Caki2 (cell line): ENCODE measurements at regions not wholly inside any gene's neighbourhood (a gene's known extent, or its start where the extent isn't known, plus 50 kb on each side); places are given as distances from the start of the nearest gene placed in this dataset.
"Not testable (repeated sequence)": the region's sequence is repeated elsewhere in the genome, so short reads cannot be mapped to it uniquely, and the experiment has no call there.

Experiments
- DNase-seq: peaks from one replicate; pipeline ENCODE4 v3.0.0-alpha.2; 2015; ENCODE audit warnings: low read depth
- in situ Hi-C: cut with HindIII; loops from 2 replicates; pipeline ENCODE4 v1.10.0; 2016; ENCODE audit warnings: low sequenced_read_pairs, low pct_unique_long_range_greater_than_20kb, mixed read lengths

- no peak for DNase-seq
- in situ Hi-C loops, result no loop called here
Measured at GRCh38 chr9:111744363-111744762, 50.4 kb downstream of the SHOC1 start.

GRCh38 chr9:111743275-111743674 is 51.5 kb downstream of the SHOC1 start:
- peak; percentile 26 for DNase-seq
- in situ Hi-C loops, result no loop called here

GRCh38 chr9:111740739-111741138 is 54.0 kb downstream of the SHOC1 start:
- no peak for DNase-seq
- in situ Hi-C loops, result no loop called here

GRCh38 chr9:111736714-111737113 is 58.0 kb downstream of the SHOC1 start:
- DNase-seq, result no peak
- in situ Hi-C loops, result no loop called here

- in situ Hi-C loops, DNase-seq: not testable (repeated sequence)
Measured at GRCh38 chr9:111735344-111735743, 59.4 kb downstream of the SHOC1 start.

GRCh38 chr9:111731928-111732327 is 62.8 kb downstream of the SHOC1 start:
- DNase-seq, result no peak
- in situ Hi-C loops, result no loop called here

- in situ Hi-C loops, result no loop called here
Measured at GRCh38 chr9:111730937-111731567, 63.7 kb downstream of the SHOC1 start.

GRCh38 chr9:111728617-111729366 is 65.9 kb downstream of the SHOC1 start:
- DNase-seq, result peak; percentile 53
- in situ Hi-C loops, result no loop called here

More at GRCh38 chr9:111730937-111731567, 63.7 kb downstream of the SHOC1 start:
- DNase-seq, result peak; percentile 28

- in situ Hi-C loops, result no loop called here
- DNase-seq, result no peak
Measured at GRCh38 chr9:111728143-111728542, 66.6 kb downstream of the SHOC1 start.

- in situ Hi-C loops, result no loop called here
- no peak for DNase-seq
Measured at GRCh38 chr9:111726949-111727348, 65.5 kb downstream of the GNG10 start.

- in situ Hi-C loops, result no loop called here
- DNase-seq, result no peak
Measured at GRCh38 chr9:111720174-111720573, 58.8 kb downstream of the GNG10 start.
